NCI-H460 (cell line): ENCODE measurements at regions not wholly inside any gene's neighbourhood (a gene's known extent, or its start where the extent isn't known, plus 50 kb on each side); places are given as distances from the start of the nearest gene placed in this dataset.

Experiments
- DNase-seq: peaks from one replicate; pipeline ENCODE4 v3.0.0-alpha.2; 2016; ENCODE audit warnings: low read depth; ENCODE audit errors: extremely low read depth

- no peak for DNase-seq
Observed at GRCh38 chr7:54810401-54810800, 51.4 kb upstream of the SEC61G start.

- DNase-seq = no peak
Observed at GRCh38 chr7:54811041-54811845, 52.2 kb upstream of the SEC61G start.

GRCh38 chr7:54811846-54812254, 52.8 kb upstream of the SEC61G start:
- no peak for DNase-seq

GRCh38 chr7:54812756-54813322, 53.8 kb upstream of the SEC61G start:
- no peak for DNase-seq

GRCh38 chr7:54813398-54813797, 54.4 kb upstream of the SEC61G start:
- DNase-seq = no peak

GRCh38 chr7:54814401-54814800, 55.4 kb upstream of the SEC61G start:
- no peak for DNase-seq

GRCh38 chr7:54817152-54817551, 58.1 kb upstream of the SEC61G start:
- no peak for DNase-seq

- no peak for DNase-seq
Observed at GRCh38 chr7:54823776-54824175, 64.8 kb upstream of the SEC61G start.

GRCh38 chr7:54824655-54825054, 65.6 kb upstream of the SEC61G start:
- DNase-seq = no peak

- DNase-seq = no peak
Observed at GRCh38 chr7:54825368-54825767, 66.4 kb upstream of the SEC61G start.

GRCh38 chr7:54827734-54828133, 68.7 kb upstream of the SEC61G start:
- no peak for DNase-seq

- DNase-seq = peak; percentile 64
Observed at GRCh38 chr7:54831046-54831643, 72.1 kb upstream of the SEC61G start.

GRCh38 chr7:54831644-54832095, 72.7 kb upstream of the SEC61G start:
- peak; percentile 6 for DNase-seq

GRCh38 chr7:54833001-54833467, 74.0 kb upstream of the SEC61G start:
- no peak for DNase-seq

GRCh38 chr7:54837168-54837567, 78.2 kb upstream of the SEC61G start:
- DNase-seq = no peak

- no peak for DNase-seq
Observed at GRCh38 chr7:54837761-54838160, 78.8 kb upstream of the SEC61G start.

GRCh38 chr7:54838175-54838910, 79.3 kb upstream of the SEC61G start:
- DNase-seq = no peak

- peak; percentile 50 for DNase-seq
Observed at GRCh38 chr7:54839575-54840213, 80.7 kb upstream of the SEC61G start.

- DNase-seq = peak; percentile 41
Observed at GRCh38 chr7:54841772-54842697, 83.0 kb upstream of the SEC61G start.
